Skeletal muscle tissue (tissue), 3 donors: ENCODE measurements at regions not wholly inside any gene's neighbourhood (a gene's known extent, or its start where the extent isn't known, plus 50 kb on each side); places are given as distances from the start of the nearest gene placed in this dataset.
A peak's percentile ranks its signal among the peaks of the same experiment; 100 is the strongest.
"Not testable (repeated sequence)": the region's sequence is repeated elsewhere in the genome, so short reads cannot be mapped to it uniquely, and the experiment has no call there.

Experiments used
- H3K27ac ChIP-seq: one replicate; pipeline ENCODE4 v1.7.0; 2013; ENCODE audit warnings: mild to moderate bottlenecking, low read depth, low read length, inconsistent platforms
- H3K27me3 ChIP-seq, 3 donors: one replicate each; pipeline ENCODE4 v1.7.0; 2013; ENCODE audit warnings: low read length in 3 of 3; ENCODE audit not compliant: control insufficient read depth in 3 of 3, insufficient read depth in 3 of 3
- H3K36me3 ChIP-seq, 3 donors: one replicate each; pipeline ENCODE4 v1.7.0; 2013; ENCODE audit warnings: low read length in 3 of 3; ENCODE audit not compliant: control insufficient read depth in 3 of 3, insufficient read depth in 3 of 3
- H3K4me1 ChIP-seq, 3 donors: one replicate each; pipeline ENCODE4 v1.7.0; 2013; ENCODE audit warnings: low read length in 3 of 3, mild to moderate bottlenecking in 3 of 3; ENCODE audit not compliant: control insufficient read depth in 3 of 3, insufficient read depth in 3 of 3
- H3K4me3 ChIP-seq, 3 donors: one replicate each; pipeline ENCODE4 v1.7.0; 2013; ENCODE audit warnings: low read length in 3 of 3
- H3K9ac ChIP-seq, 3 donors: one replicate each; pipeline ENCODE4 v1.7.0; 2013; ENCODE audit warnings: low read length in 3 of 3, mild to moderate bottlenecking in 3 of 3, moderate library complexity in 2 of 3, low read depth in 1 of 3
- H3K9me3 ChIP-seq, 3 donors: one replicate each; pipeline ENCODE4 v1.7.0; 2013; ENCODE audit warnings: low read length in 3 of 3; ENCODE audit not compliant: control insufficient read depth in 3 of 3
- donor health status: Osteomylitis.

GRCh38 chr5:96184510-96184909 lies 222.9 kb upstream of the ELL2 start:
- not testable (repeated sequence) for H3K27ac ChIP-seq, H3K27me3 ChIP-seq, H3K36me3 ChIP-seq, H3K9ac ChIP-seq, H3K4me1 ChIP-seq, H3K4me3 ChIP-seq, H3K9me3 ChIP-seq

- H3K4me1 ChIP-seq: peaks cover 0 to 3% (median 0%) of the 10 kb centered on the region in 3 donors
- no peaks in the 10 kb centered on the region for H3K9me3 ChIP-seq
- no peak overlapping the region for H3K4me3 ChIP-seq
- H3K36me3 ChIP-seq: no peaks in the 10 kb centered on the region
- no peak overlapping the region for H3K27ac ChIP-seq
- H3K9ac ChIP-seq: no peak overlapping the region
- no peaks in the 10 kb centered on the region for H3K27me3 ChIP-seq
Measured at GRCh38 chr5:96180684-96181435, 219.2 kb upstream of the ELL2 start.

DNA sequence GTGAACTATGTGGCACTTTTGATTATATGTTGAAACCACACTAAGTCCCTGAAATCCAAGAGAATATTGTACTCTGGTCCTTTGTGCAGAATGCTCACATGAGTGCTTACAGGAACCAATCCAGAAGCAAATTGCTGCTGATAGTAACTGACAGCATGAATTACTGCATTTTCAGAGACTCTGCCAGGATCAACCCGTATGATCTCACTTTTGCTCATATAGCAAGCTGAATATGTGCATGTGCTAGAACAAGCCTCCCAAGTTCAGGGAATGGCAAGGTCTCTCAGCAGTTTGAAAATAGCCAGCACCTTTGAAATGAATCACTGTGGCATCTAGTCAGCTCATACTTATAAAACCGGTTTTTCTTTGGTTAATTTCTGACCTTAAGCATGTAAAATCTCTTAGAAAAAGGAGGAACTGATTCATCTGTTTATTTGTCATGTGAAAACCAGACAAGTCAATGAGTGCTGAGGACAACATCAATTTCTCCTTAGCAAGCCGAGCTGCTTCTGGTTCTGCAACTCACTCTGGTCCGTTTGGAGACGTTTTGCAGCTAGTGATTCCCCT lies 215.7 kb upstream of the ELL2 start:
- peak overlapping the region; percentile 0 for H3K27ac ChIP-seq

DNA sequence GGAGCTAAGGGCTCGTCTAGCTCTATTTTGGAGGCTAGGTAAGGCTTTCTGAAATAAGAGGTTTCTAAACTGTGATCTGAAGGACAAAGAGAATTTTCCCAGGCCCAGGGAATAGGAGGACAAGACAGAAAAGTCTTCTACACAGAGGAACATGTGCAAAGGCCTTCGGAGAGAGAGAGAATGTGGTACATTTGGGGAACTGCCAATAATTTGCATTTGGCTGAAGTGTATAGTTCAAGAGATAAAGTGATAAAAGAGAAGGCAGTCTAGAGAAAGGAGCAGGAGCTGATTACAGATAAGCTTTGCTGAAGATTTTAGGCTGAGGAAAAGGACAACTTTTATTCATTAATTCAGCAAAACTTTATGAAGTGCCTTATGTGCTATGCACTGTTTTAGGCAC lies 214.4 kb upstream of the ELL2 start:
- H3K36me3 ChIP-seq: no peaks in the 10 kb centered on the region
- no peak overlapping the region for H3K9ac ChIP-seq
- H3K4me3 ChIP-seq: no peak overlapping the region
- peaks cover 0 to 3% (median 0%) of the 10 kb centered on the region in 3 donors for H3K4me1 ChIP-seq
- no peaks in the 10 kb centered on the region for H3K9me3 ChIP-seq
- H3K27ac ChIP-seq: no peak overlapping the region
- H3K27me3 ChIP-seq: no peaks in the 10 kb centered on the region

More for the DNA sequence above, 215.7 kb upstream of the ELL2 start:
- Histone ChIP-seq H3K4me1 (peaks cover 0 to 3% (median 0%) of the 10 kb centered on the region in 3 donors), H3K9me3 (no peaks in the 10 kb centered on the region), H3K36me3 (no peaks in the 10 kb centered on the region), H3K27me3 (no peaks in the 10 kb centered on the region), H3K9ac (no peak overlapping the region), H3K4me3 (no peak overlapping the region)

GRCh38 chr5:96175090-96175489 lies 213.4 kb upstream of the ELL2 start:
- Histone ChIP-seq H3K4me3 (no peak overlapping the region), H3K36me3 (no peaks in the 10 kb centered on the region), H3K9me3 (no peaks in the 10 kb centered on the region), H3K4me1 (peaks cover 0 to 3% (median 0%) of the 10 kb centered on the region in 3 donors), H3K27ac (no peak overlapping the region), H3K27me3 (no peaks in the 10 kb centered on the region), H3K9ac (no peak overlapping the region)

- no peak overlapping the region for H3K4me3 ChIP-seq
- H3K27ac ChIP-seq: no peak overlapping the region
- H3K27me3 ChIP-seq: no peaks in the 10 kb centered on the region
- H3K36me3 ChIP-seq: no peaks in the 10 kb centered on the region
- no peak overlapping the region for H3K9ac ChIP-seq
- H3K9me3 ChIP-seq: no peaks in the 10 kb centered on the region
- peaks cover 0 to 3% (median 0%) of the 10 kb centered on the region in 3 donors for H3K4me1 ChIP-seq
Measured at GRCh38 chr5:96173366-96173765, 211.7 kb upstream of the ELL2 start.

GRCh38 chr5:96172436-96172835 lies 210.8 kb upstream of the ELL2 start:
- no peaks in the 10 kb centered on the region for H3K36me3 ChIP-seq
- peaks cover 0 to 3% (median 0%) of the 10 kb centered on the region in 3 donors for H3K4me1 ChIP-seq
- H3K27ac ChIP-seq: no peak overlapping the region
- H3K27me3 ChIP-seq: no peaks in the 10 kb centered on the region
- no peak overlapping the region for H3K9ac ChIP-seq
- H3K9me3 ChIP-seq: no peaks in the 10 kb centered on the region
- H3K4me3 ChIP-seq: no peak overlapping the region

- H3K9ac ChIP-seq, H3K9me3 ChIP-seq, H3K4me3 ChIP-seq, H3K27ac ChIP-seq, H3K27me3 ChIP-seq, H3K4me1 ChIP-seq, H3K36me3 ChIP-seq: not testable (repeated sequence)
Measured at GRCh38 chr5:96171973-96172372, 210.3 kb upstream of the ELL2 start.

- H3K27ac ChIP-seq, H3K27me3 ChIP-seq, H3K36me3 ChIP-seq, H3K9me3 ChIP-seq, H3K4me3 ChIP-seq, H3K4me1 ChIP-seq, H3K9ac ChIP-seq: not testable (repeated sequence)
Measured at GRCh38 chr5:96170481-96171125, 209.0 kb upstream of the ELL2 start.

- not testable (repeated sequence) for H3K27ac ChIP-seq, H3K9me3 ChIP-seq, H3K9ac ChIP-seq, H3K36me3 ChIP-seq, H3K27me3 ChIP-seq, H3K4me1 ChIP-seq, H3K4me3 ChIP-seq
Measured at GRCh38 chr5:96168833-96169232, 207.2 kb upstream of the ELL2 start.
